ENCODE measurements at regions not wholly inside any gene's neighbourhood (a gene's known extent, or its start where the extent isn't known, plus 50 kb on each side); places are given as distances from the start of the nearest gene placed in this dataset.

- TF ChIP-seq, protein P1, sequence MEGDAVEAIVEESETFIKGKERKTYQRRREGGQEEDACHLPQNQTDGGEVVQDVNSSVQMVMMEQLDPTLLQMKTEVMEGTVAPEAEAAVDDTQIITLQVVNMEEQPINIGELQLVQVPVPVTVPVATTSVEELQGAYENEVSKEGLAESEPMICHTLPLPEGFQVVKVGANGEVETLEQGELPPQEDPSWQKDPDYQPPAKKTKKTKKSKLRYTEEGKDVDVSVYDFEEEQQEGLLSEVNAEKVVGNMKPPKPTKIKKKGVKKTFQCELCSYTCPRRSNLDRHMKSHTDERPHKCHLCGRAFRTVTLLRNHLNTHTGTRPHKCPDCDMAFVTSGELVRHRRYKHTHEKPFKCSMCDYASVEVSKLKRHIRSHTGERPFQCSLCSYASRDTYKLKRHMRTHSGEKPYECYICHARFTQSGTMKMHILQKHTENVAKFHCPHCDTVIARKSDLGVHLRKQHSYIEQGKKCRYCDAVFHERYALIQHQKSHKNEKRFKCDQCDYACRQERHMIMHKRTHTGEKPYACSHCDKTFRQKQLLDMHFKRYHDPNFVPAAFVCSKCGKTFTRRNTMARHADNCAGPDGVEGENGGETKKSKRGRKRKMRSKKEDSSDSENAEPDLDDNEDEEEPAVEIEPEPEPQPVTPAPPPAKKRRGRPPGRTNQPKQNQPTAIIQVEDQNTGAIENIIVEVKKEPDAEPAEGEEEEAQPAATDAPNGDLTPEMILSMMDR (IDR thresholded peaks at IDR 0.05) = no peak
- no peak for TF ChIP-seq POLR2A (IDR thresholded peaks at IDR 0.05)
Measured at GRCh38 chr10:6665847-6666246, 85.8 kb upstream of the PRKCQ start.
